Fibroblast of gingiva (primary cell): ENCODE measurements at regions not wholly inside any gene's neighbourhood (a gene's known extent, or its start where the extent isn't known, plus 50 kb on each side); places are given as distances from the start of the nearest gene placed in this dataset.

Experiments used
- DNase-seq: peaks from one replicate; pipeline ENCODE4 v3.0.0-alpha.2; 2011; ENCODE audit warnings: low read depth

DNA sequence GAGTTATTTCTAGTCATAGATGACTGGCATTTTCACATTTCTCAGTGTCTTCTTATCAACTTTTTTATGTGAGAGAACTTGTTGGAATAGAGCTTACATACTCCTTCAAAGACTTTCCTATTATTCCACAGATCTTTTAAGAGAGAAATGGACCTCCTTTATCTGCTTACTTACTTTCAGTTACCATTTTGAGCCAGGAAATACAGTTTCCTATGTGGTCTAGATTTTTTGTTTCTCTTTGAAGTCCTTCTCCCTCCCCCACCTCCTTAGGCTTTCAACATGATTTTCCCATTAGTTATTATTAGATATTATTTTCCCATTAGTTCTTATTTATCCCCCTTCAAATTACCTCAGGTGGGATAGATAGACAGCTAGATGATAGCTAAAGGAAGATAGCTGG, 289.1 kb upstream of the ITGA1 start:
- no peak for DNase-seq

GRCh38 chr5:52502460-52502999, 285.2 kb upstream of the ITGA1 start:
- DNase-seq: no peak

- DNase-seq: no peak
Measured at GRCh38 chr5:52504584-52505240, 283.0 kb upstream of the ITGA1 start.

DNA sequence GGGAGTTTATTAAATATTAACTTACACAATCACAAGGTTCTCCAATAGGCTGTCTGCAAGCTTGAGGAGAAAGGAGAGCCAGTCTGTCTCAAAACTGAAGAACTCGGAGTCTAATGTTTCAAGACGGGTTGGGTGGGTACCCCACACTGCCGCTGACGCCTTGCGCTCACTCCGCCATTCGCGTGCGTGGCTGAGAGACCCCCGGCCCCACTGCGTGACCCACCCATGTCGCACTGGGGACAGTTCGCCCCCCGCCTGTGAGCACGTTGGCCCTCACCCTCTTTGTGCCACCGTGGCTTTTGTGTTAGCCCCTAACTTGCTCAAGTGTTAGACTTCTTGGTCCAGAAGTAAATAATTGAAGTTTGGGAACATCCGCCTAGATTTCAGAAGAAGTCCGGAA, 270.0 kb upstream of the ITGA1 start:
- no peak for DNase-seq

DNA sequence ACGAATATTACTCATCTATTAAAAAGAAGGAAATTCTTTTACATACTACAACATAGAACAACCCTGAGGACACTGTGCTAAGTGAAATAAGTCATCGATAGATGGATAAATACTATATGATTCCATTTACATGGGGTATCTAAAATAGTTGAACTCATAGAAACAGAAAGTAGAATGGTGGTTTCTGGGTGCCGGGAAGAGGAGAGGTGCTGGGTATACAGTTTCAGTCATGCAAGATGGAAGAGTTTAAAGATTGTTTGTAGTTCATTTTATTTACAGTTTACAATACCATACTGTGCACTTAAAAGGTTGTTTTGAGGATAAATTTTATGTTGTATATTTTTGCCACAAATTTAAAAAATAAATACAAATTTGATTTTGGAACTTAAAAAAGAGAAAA, 267.5 kb upstream of the ITGA1 start:
- DNase-seq: no peak

DNA sequence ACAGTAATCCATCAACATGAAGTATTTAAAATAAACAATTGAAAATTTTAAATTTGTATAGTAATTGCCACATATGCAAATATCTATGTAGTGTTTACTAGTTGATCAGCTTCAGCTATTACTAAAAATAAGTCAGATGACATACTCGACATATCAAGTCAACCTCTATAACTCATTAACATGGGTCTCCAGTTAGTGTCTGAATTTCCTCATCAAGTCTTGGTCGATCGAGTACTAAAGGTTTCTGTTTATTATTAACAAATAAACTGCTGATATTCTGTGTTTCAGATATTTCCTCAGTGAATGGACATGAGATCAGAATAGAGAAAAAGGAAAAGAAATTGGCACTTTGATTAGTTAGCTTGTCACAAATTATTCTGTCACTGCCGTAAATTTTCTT, 266.5 kb upstream of the ITGA1 start:
- DNase-seq: no peak

DNA sequence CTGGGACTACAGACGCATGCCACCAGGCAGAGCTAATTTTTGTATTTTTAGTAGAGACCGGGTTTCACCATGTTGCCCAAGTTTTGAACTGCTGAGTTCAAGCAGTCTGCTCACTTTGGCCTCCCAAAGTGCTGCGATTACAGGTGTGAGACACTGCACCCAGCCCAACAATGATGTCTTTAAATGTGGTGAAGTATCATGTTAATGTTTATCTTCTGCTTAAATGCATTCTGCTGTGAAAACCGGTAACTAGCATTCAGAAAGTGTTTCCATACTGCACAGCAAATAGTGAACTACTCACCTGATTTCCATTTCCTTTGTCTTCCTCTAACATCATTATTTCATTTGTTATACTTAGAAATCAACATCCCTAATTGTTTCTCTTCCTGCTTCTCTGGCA, 264.0 kb upstream of the ITGA1 start:
- DNase-seq: no peak

DNA sequence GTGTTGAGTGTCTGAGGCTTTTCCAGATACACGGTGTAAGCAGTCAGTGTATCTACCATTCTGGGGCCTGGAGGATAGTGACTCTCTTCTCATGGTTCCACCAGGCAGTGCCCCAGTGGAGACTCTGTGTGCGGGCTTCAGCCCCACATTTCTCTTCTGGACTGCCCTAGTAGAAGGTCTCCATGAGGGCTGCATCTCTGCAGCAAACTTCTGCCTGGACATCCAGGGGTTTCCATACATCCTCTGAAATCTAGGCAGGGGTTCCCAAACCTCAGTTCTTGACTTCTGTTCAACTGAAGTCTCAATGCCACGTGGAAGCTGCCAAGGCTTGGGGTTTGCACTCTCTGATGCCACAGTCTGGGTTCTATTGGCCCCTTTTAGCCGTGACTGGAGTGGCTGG, 256.6 kb upstream of the ITGA1 start:
- DNase-seq: no peak

GRCh38 chr5:52543594-52543993, 244.1 kb upstream of the ITGA1 start:
- no peak for DNase-seq

DNA sequence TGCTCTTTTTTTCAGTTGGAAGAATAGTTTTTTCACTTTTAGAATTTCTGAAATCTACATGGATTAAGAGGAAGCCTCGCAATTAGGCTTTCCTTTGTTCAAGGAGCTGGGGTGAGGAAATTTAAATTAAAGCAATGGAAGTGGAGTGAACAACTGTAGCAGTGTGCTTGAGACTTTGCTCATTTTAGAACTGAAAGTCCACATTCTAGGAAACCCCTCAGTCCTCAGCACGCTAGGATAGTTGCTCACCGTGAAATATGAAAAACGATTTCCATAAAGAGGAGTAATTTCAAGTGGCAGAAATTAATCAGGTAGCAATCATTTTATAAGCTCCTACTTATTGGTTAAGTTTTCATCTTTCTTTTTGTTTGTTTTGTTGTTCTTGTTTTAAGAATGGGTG, 243.0 kb upstream of the ITGA1 start:
- no peak for DNase-seq

- DNase-seq: no peak
Measured at GRCh38 chr5:52554293-52554692, 233.4 kb upstream of the ITGA1 start.

DNA sequence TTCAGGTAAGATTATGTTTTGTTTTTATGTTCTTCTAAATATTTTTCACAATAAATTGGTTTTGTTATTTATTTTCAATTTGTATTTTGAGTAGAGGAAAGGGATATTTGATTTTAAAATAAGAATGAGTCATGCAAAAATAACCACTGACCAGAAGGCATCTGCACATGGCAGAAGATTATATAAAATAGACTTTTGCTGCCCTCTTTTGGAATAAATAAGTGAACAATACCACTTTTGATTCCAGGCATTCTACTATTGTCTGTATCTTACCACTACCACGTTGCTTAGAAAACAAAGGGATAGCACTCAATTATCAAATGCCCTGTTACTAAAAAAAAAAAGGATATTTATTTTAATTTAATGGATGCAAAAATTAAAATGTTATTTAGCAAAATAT, 227.3 kb upstream of the ITGA1 start:
- no peak for DNase-seq

- no peak for DNase-seq
Measured at GRCh38 chr5:52562473-52562872, 225.2 kb upstream of the ITGA1 start.

DNA sequence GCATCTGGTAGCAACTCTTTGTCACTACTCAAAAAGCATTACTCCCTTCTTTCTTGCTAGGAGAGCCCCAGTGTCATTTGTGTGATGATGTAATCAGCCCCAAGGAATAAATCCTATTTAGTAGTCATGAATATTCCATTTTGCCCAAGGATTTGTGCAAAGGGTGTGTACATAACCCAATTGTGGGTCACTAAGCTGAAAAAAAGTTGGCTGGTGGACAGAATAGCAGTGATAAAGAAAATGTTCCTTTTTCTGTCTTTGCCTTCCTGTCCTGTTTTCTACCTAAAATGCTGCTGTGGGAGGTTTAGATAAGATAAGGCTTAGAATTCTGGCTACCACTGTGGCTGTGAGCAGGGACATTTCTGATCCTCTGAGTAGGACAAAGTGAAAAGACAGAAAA, 223.1 kb upstream of the ITGA1 start:
- no peak for DNase-seq

DNA sequence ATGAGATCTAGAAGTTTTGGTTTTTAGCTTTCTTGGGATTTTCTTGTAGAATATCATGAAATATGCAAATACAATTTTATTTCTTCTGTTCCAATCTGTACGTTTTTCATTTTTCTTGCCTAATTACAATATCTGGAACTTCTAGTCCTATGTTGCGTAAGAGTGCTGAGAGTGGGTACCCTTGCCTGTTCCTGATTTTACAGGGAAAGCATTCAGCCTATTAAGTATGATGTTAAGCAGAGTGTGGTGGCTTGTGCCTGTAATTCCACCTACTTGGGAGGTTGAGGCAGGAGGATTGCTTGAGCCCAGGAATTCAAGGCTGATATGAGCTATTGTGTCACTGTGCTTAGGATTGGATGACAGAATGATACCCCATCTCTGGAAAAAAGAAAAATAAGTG, 210.2 kb upstream of the ITGA1 start:
- no peak for DNase-seq

DNA sequence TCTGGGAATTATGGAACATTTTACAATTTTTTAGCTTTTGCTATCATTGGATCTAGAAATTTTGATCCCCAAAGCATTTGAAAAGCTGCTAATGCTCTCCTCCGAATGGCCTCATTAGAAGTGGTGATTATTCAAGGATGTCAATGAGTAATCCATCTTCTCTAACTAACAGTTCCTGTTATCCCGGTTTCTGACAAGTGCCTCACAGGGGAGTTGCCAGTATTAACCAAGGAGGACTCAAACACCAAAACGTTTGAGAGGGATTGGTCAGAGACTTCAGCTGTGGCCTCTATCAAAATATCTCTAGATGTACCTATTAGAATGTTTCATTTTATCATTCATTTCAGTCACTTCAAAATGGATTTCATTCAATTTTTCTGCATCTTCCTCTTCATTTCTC, 208.3 kb upstream of the ITGA1 start:
- no peak for DNase-seq

GRCh38 chr5:52580921-52581320, 206.8 kb upstream of the ITGA1 start:
- no peak for DNase-seq

- DNase-seq: no peak
Measured at GRCh38 chr5:52582313-52582712, 205.4 kb upstream of the ITGA1 start.

GRCh38 chr5:52587131-52587530, 200.6 kb upstream of the ITGA1 start:
- DNase-seq: no peak

DNA sequence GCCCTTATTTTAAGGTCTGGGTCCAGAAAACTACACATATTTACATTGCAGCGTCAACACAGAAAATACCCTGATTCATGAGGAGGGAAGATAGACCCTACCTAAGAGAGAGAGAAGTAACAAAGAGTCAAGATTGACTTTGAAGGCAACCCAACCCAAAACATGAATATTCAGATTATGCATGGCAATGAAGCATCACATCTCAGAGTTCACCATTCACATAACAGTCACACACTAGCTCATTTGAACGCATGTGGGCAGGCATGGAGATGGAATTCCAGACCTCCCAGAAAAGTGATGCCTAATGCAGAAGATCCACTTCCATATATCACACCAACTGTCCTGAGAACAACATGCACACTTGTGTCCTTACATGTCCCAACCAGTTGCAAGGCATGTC, 190.1 kb upstream of the ITGA1 start:
- no peak for DNase-seq

DNA sequence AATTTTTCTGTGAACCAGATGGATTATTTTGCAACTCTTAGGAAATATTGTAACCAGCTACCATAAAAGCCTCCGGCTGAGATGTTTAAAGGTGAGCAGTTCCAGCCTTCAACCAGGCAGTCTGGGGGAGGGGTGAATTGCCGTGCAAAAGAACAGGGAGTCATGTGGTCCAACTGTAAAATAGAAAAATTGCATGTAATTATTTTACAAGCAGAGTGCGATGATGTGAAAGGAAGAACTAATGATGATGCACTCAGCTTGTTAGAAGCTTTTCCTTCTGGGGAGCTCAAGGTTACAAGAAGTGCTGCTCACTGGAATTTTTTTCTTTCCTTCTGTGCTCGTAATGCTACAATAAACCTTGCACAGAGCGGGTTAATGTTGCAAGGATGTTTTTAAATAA, 188.7 kb upstream of the ITGA1 start:
- DNase-seq: no peak

- no peak for DNase-seq
Measured at GRCh38 chr5:52603778-52604554, 183.8 kb upstream of the ITGA1 start.
